ENCODE measurements at regions not wholly inside any gene's neighbourhood (a gene's known extent, or its start where the extent isn't known, plus 50 kb on each side); places are given as distances from the start of the nearest gene placed in this dataset.

- H3K4me1 ChIP-seq (ENCODE audit: insufficient read depth, low read length): no peaks in the 10 kb centered on the region
- H3K27ac ChIP-seq (ENCODE audit: low read length): no peak overlapping the region
- TF ChIP-seq CTCF (IDR thresholded peaks at IDR 0.05; ENCODE audit: borderline replicate concordance, extremely low read depth, low read length, poor library complexity, severe bottlenecking) (no peak), EZH2 (IDR thresholded peaks at IDR 0.05; ENCODE audit: borderline replicate concordance, low read depth, low read length, severe bottlenecking) (no peak)
These were observed 239.3 kb upstream of the NEGR1 start for GRCh38 chr1:72521659-72522058.

GRCh38 chr1:72516826-72517225 lies 234.5 kb upstream of the NEGR1 start:
- no peaks in the 10 kb centered on the region for H3K79me2 ChIP-seq (ENCODE audit: insufficient read depth, low read length)
- no peak overlapping the region for H3K9ac ChIP-seq (ENCODE audit: low read depth, low read length)
- H3K27ac ChIP-seq (ENCODE audit: low read length): no peak overlapping the region
- no peak overlapping the region for H3K4me2 ChIP-seq (ENCODE audit: insufficient read depth, low read length)
- H2AFZ ChIP-seq (ENCODE audit: low read depth, low read length): no peak overlapping the region
- DNase-seq: no peak
- no peak for ATAC-seq (ENCODE audit: insufficient read depth, low read depth)
- H3K36me3 ChIP-seq (ENCODE audit: insufficient read depth, low read length): no peaks in the 10 kb centered on the region
- no peaks in the 10 kb centered on the region for H4K20me1 ChIP-seq (ENCODE audit: insufficient read depth, low read length)
- H3K27me3 ChIP-seq (ENCODE audit: insufficient read depth, low read length, poor library complexity): no peaks in the 10 kb centered on the region
- no peaks in the 10 kb centered on the region for H3K4me1 ChIP-seq (ENCODE audit: insufficient read depth, low read length)
- TF ChIP-seq CTCF (IDR thresholded peaks at IDR 0.05; ENCODE audit: borderline replicate concordance, extremely low read depth, low read length, poor library complexity, severe bottlenecking): no peak
- TF ChIP-seq EZH2 (IDR thresholded peaks at IDR 0.05; ENCODE audit: borderline replicate concordance, low read depth, low read length, severe bottlenecking): no peak
- no peak overlapping the region for H3K4me3 ChIP-seq (ENCODE audit: low read depth in 1 of 2, low read length in 2 of 2)
- H3K9me3 ChIP-seq (ENCODE audit: insufficient read depth, low read length, severe bottlenecking): no peaks in the 10 kb centered on the region

More at GRCh38 chr1:72521659-72522058, 239.3 kb upstream of the NEGR1 start:
- no peak overlapping the region for H3K9ac ChIP-seq (ENCODE audit: low read depth, low read length)
- H3K27me3 ChIP-seq (ENCODE audit: insufficient read depth, low read length, poor library complexity): no peaks in the 10 kb centered on the region
- H3K79me2 ChIP-seq (ENCODE audit: insufficient read depth, low read length): no peaks in the 10 kb centered on the region
- H3K4me2 ChIP-seq (ENCODE audit: insufficient read depth, low read length): no peak overlapping the region
- no peak for DNase-seq
- H2AFZ ChIP-seq (ENCODE audit: low read depth, low read length): no peak overlapping the region
- H4K20me1 ChIP-seq (ENCODE audit: insufficient read depth, low read length): no peaks in the 10 kb centered on the region
- H3K9me3 ChIP-seq (ENCODE audit: insufficient read depth, low read length, severe bottlenecking): no peaks in the 10 kb centered on the region
- ATAC-seq (ENCODE audit: insufficient read depth, low read depth): no peak
- H3K4me3 ChIP-seq (ENCODE audit: low read depth in 1 of 2, low read length in 2 of 2): no peak overlapping the region
- no peaks in the 10 kb centered on the region for H3K36me3 ChIP-seq (ENCODE audit: insufficient read depth, low read length)

- no peak overlapping the region for H3K4me3 ChIP-seq (ENCODE audit: low read depth in 1 of 2, low read length in 2 of 2)
- no peaks in the 10 kb centered on the region for H4K20me1 ChIP-seq (ENCODE audit: insufficient read depth, low read length)
- no peak overlapping the region for H3K9ac ChIP-seq (ENCODE audit: low read depth, low read length)
- no peak overlapping the region for H3K27ac ChIP-seq (ENCODE audit: low read length)
- TF ChIP-seq CTCF (IDR thresholded peaks at IDR 0.05; ENCODE audit: borderline replicate concordance, extremely low read depth, low read length, poor library complexity, severe bottlenecking): no peak
- no peak for TF ChIP-seq EZH2 (IDR thresholded peaks at IDR 0.05; ENCODE audit: borderline replicate concordance, low read depth, low read length, severe bottlenecking)
- H3K4me2 ChIP-seq (ENCODE audit: insufficient read depth, low read length): no peak overlapping the region
- H3K27me3 ChIP-seq (ENCODE audit: insufficient read depth, low read length, poor library complexity): no peaks in the 10 kb centered on the region
- no peaks in the 10 kb centered on the region for H3K36me3 ChIP-seq (ENCODE audit: insufficient read depth, low read length)
- no peaks in the 10 kb centered on the region for H3K9me3 ChIP-seq (ENCODE audit: insufficient read depth, low read length, severe bottlenecking)
- H3K4me1 ChIP-seq (ENCODE audit: insufficient read depth, low read length): no peaks in the 10 kb centered on the region
- DNase-seq (no peak), ATAC-seq (ENCODE audit: insufficient read depth, low read depth) (no peak)
- no peaks in the 10 kb centered on the region for H3K79me2 ChIP-seq (ENCODE audit: insufficient read depth, low read length)
- H2AFZ ChIP-seq (ENCODE audit: low read depth, low read length): no peak overlapping the region
These were observed 233.9 kb upstream of the NEGR1 start for GRCh38 chr1:72516264-72516663.

- Histone ChIP-seq H3K27me3 (ENCODE audit: insufficient read depth, low read length, poor library complexity) (no peaks in the 10 kb centered on the region), H4K20me1 (ENCODE audit: insufficient read depth, low read length) (no peaks in the 10 kb centered on the region), H3K27ac (ENCODE audit: low read length) (no peak overlapping the region), H2AFZ (ENCODE audit: low read depth, low read length) (no peak overlapping the region), H3K4me1 (ENCODE audit: insufficient read depth, low read length) (no peaks in the 10 kb centered on the region), H3K4me3 (ENCODE audit: low read depth in 1 of 2, low read length in 2 of 2) (no peak overlapping the region), H3K79me2 (ENCODE audit: insufficient read depth, low read length) (no peaks in the 10 kb centered on the region), H3K9ac (ENCODE audit: low read depth, low read length) (no peak overlapping the region), H3K4me2 (ENCODE audit: insufficient read depth, low read length) (no peak overlapping the region), H3K9me3 (ENCODE audit: insufficient read depth, low read length, severe bottlenecking) (no peaks in the 10 kb centered on the region), H3K36me3 (ENCODE audit: insufficient read depth, low read length) (no peaks in the 10 kb centered on the region)
- TF ChIP-seq EZH2 (IDR thresholded peaks at IDR 0.05; ENCODE audit: borderline replicate concordance, low read depth, low read length, severe bottlenecking) (no peak), CTCF (IDR thresholded peaks at IDR 0.05; ENCODE audit: borderline replicate concordance, extremely low read depth, low read length, poor library complexity, severe bottlenecking) (no peak)
- ATAC-seq (ENCODE audit: insufficient read depth, low read depth): no peak
- no peak for DNase-seq
These were observed 216.0 kb upstream of the NEGR1 start for GRCh38 chr1:72498371-72498770.
